HEK293 (cell line): ENCODE measurements at regions not wholly inside any gene's neighbourhood (a gene's known extent, or its start where the extent isn't known, plus 50 kb on each side); places are given as distances from the start of the nearest gene placed in this dataset.

Experiments used
- CTCF ChIP-seq: fragments of 450-650 bp; formaldehyde crosslinking; IDR thresholded peaks from 2 replicates; pipeline ENCODE4 v1.5.1; 2016; ENCODE audit warnings: missing biosample characterization, missing genetic modification characterization
- ZNF658 ChIP-seq: fragments of 450-650 bp; formaldehyde crosslinking; IDR thresholded peaks from 2 replicates; pipeline ENCODE4; 2016; ENCODE audit warnings: missing biosample characterization, missing genetic modification characterization

- TF ChIP-seq CTCF (no peak), ZNF658 (no peak)
Observed at GRCh38 chr11:79492008-79492407, 51.2 kb upstream of the TENM4 start.
